Activated CD4-positive, alpha-beta memory T cell treated with anti-CD3 and anti-CD28 coated beads, Interleukin-2, amount 10 ng/mL, durations not matched to agents 7 days and 5 days (primary cell): ENCODE measurements at regions not wholly inside any gene's neighbourhood (a gene's known extent, or its start where the extent isn't known, plus 50 kb on each side); places are given as distances from the start of the nearest gene placed in this dataset.

Experiments
- CTCF ChIA-PET: fragments of 350-600 bp; sonication (Branson Sonifier 250); formaldehyde crosslinking; loops from one replicate; lab custom pipeline; 2021; ENCODE audit warnings: antibody characterized with exemption, inconsistent platforms; lab: Charles Lee
- POLR2A ChIA-PET: fragments of 350-600 bp; sonication (Branson Sonifier 250); formaldehyde crosslinking; loops from one replicate; lab custom pipeline; 2021; ENCODE audit warnings: antibody characterized with exemption; lab: Charles Lee
- DNase-seq: peaks from one replicate; pipeline ENCODE4 v3.0.0-alpha.2; 2020
- H3K27ac Mint-ChIP-seq: one replicate; pipeline ENCODE4 v1.8.0; 2021; ENCODE audit warnings: mild to moderate bottlenecking, mixed read lengths
- H3K27me3 Mint-ChIP-seq: one replicate; pipeline ENCODE4 v1.8.0; 2021; ENCODE audit warnings: mixed read lengths
- H3K36me3 Mint-ChIP-seq: one replicate; pipeline ENCODE4 v1.8.0; 2021; ENCODE audit warnings: low read depth, mixed read lengths
- H3K4me1 Mint-ChIP-seq: one replicate; pipeline ENCODE4 v1.8.0; 2021; ENCODE audit warnings: mixed read lengths
- H3K4me3 Mint-ChIP-seq: one replicate; pipeline ENCODE4 v1.8.0; 2021; ENCODE audit warnings: mild to moderate bottlenecking, mixed read lengths
- H3K9me3 Mint-ChIP-seq: one replicate; pipeline ENCODE4 v1.8.0; 2021; ENCODE audit warnings: mixed read lengths

DNA sequence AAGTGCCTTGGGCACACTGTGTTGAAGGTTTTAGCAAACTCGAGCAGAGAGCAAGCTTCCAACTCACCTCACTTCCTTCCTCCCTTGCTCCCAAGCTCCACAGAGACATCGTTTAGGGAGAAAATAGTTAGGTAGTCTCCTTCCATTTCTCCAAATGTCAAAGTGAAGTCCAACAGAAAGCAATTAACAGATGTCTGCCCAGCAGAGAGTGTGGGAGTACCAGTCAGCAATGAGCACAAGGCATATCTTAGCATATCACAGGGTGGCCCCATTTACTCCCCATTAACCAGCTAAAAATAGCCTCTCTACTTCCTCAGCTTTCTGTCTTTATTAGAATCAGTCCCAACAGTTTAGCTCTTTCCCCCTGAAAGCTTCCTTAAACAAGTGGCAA lies 334.2 kb upstream of the CAMK1G start:
- DNase-seq, result no peak
- H3K36me3 Mint-ChIP-seq, result no peaks in the 10 kb centered on the region
- CTCF ChIA-PET, result interaction anchor here (0.6 to 2.4 kb wide), 14 partner anchors 9 to 599 kb away, joined by 3 to 10 read pairs (median 4); no protein-coding TSS in a partner anchor
- POLR2A ChIA-PET, result no interaction called here
- H3K27ac Mint-ChIP-seq, result no peak overlapping the region
- no peaks in the 10 kb centered on the region for H3K4me1 Mint-ChIP-seq
- H3K27me3 Mint-ChIP-seq, result peaks cover 7% of the 10 kb centered on the region
- no peak overlapping the region for H3K4me3 Mint-ChIP-seq
- no peaks in the 10 kb centered on the region for H3K9me3 Mint-ChIP-seq

DNA sequence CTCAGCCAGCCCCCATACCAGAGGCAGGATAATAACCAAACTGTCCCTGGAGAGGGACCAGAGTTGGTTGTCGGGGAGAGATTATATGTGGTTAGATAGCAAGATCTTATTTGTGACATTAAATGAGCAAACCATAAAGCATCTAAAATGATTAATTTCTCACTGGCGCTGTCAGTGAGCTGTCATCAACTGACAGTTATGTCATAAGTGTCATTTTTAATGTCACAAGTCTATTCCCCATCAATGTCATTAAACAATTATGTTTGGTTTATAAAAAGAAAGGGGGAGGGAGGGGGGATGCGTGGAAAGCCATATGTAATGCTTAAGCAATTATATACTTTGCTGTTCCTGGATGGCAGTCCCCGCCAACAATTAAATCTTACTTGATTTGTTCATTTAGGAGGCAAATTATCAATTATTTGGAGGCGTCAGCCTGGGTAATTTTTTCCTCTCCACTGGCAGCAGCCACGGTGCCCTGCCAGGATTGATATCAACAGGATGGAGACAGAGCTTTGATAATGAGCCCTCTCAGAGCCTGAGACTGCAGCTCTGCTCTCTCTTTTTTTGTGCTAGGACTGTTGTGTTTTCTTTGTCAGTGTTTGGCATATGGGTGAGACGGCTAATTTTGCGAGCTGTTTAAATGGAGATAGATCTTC lies 333.6 kb upstream of the CAMK1G start:
- Mint-ChIP-seq H3K27ac (no peak overlapping the region), H3K4me3 (no peak overlapping the region), H3K27me3 (peaks cover 7% of the 10 kb centered on the region), H3K9me3 (no peaks in the 10 kb centered on the region), H3K36me3 (no peaks in the 10 kb centered on the region), H3K4me1 (no peaks in the 10 kb centered on the region)
- CTCF ChIA-PET, result interaction anchor here (1.0 to 2.0 kb wide), 5 partner anchors 10 to 596 kb away, joined by 3 to 10 read pairs (median 4); no protein-coding TSS in a partner anchor
- POLR2A ChIA-PET, result no interaction called here
- no peak for DNase-seq

DNA sequence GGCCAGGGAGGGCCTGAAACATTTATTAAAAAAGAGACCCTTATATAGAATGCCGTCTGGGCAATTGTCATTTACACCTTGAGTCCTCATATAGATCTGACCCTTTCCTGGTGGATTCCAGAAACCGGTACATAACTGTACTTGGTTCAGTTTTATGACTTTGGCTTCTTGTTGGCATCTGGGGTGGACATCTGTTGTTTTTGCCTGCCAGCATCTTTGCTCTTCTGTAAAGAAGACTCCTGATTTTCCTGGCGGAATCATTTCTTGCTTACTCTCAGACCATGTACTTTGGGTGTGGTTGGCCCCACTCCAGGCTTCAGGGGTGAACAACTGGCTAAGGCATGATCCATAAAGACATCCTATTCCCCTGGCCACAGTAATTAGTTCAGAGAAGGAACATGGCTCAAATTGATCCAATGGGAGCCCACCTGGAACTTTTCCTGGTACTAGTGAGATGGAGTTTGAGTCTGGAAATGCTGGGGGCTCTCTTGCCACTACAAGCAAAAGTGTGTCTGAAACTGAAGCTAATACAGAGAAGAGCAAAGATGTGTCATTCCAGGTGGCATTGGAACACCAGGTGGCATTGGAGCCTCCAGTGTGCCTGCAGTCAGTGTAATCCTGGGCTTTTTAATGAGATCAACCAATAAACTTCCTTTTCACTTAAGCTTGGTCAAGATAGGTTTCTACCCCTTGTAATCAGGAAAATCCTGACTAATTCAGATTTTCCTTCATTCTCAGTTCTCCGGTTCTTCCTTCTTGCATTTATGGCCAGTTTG lies 332.5 kb upstream of the CAMK1G start:
- H3K27ac Mint-ChIP-seq, result no peak overlapping the region
- no peak for DNase-seq
- no peak overlapping the region for H3K4me3 Mint-ChIP-seq
- no peaks in the 10 kb centered on the region for H3K9me3 Mint-ChIP-seq
- ChIA-PET CTCF (no interaction called here), POLR2A (no interaction called here)
- no peaks in the 10 kb centered on the region for H3K4me1 Mint-ChIP-seq
- no peaks in the 10 kb centered on the region for H3K27me3 Mint-ChIP-seq
- no peaks in the 10 kb centered on the region for H3K36me3 Mint-ChIP-seq

DNA sequence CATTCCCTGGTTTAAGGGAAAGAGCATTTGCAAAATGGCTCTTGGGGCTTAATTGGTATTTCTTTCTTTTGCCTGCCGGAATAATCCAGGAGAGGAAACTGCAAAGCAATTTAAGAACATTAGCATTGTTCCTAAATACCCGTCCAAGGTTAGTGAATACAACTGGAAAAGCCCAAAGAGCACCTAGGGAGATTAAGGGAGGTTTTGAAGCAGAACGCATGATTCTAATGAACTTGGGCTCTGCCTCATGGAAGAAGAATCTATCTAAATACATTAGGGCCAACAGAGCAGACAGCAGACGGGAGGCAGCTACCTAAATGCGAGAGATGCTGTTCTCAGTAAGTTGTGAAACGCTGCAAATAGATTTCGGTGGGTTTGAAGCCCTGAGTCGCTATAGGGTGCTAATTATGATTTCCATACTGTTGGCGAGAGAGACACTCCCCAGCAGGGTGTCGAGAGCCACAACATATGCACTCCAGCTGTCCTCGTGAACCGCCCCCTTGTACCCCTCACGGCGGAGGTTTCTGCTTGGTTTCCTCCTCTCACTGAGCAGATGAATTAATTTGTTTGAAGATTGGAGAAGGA lies 326.7 kb upstream of the CAMK1G start:
- no peaks in the 10 kb centered on the region for H3K27me3 Mint-ChIP-seq
- H3K4me3 Mint-ChIP-seq, result no peak overlapping the region
- CTCF ChIA-PET, result no interaction called here
- no peaks in the 10 kb centered on the region for H3K4me1 Mint-ChIP-seq
- H3K27ac Mint-ChIP-seq, result no peak overlapping the region
- POLR2A ChIA-PET, result no interaction called here
- DNase-seq, result no peak
- H3K36me3 Mint-ChIP-seq, result no peaks in the 10 kb centered on the region
- H3K9me3 Mint-ChIP-seq, result peaks cover 2% of the 10 kb centered on the region

DNA sequence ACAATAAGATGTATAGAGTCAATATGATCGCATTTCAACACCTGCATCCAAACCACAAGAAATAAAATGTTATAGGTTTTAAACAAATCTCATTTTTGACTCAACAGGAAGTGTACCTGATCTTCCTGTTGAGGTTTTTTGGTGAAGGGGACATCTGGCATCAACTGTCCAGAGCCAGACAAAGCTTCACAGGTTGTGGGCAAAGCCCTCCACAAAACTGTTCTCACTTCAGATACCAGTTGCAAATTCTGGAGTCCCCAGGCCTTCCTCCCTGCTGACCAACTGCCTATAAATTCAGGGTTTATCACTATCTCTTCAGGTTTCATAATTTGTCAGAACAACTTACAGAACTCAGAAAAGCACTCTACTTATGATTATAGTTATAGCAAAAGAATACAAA lies 326.1 kb upstream of the CAMK1G start:
- H3K4me3 Mint-ChIP-seq, result no peak overlapping the region
- no peak overlapping the region for H3K27ac Mint-ChIP-seq
- POLR2A ChIA-PET, result no interaction called here
- H3K27me3 Mint-ChIP-seq, result no peaks in the 10 kb centered on the region
- no peak for DNase-seq
- peaks cover 2% of the 10 kb centered on the region for H3K9me3 Mint-ChIP-seq
- CTCF ChIA-PET, result no interaction called here
- no peaks in the 10 kb centered on the region for H3K36me3 Mint-ChIP-seq
- no peaks in the 10 kb centered on the region for H3K4me1 Mint-ChIP-seq

DNA sequence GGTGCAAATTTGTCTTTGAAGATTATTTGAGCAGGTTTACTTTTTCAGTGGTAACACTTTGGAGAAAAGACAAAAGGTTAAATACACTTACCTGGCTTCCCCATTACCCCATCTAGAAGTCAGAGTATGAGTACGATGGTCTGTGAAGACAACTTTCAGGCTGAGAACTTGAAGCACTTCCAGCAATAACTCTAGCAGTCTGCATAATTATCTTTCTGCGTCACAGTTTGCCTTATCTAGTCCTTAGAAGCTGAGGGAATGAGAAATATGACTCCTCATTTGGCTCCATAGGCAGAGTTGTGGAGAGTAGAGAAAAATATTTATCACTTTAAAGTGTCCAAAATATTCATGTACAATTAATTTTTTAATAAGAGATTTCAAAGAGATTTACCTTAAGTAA lies 323.4 kb upstream of the CAMK1G start:
- ChIA-PET CTCF (no interaction called here), POLR2A (no interaction called here)
- peaks cover 2% of the 10 kb centered on the region for H3K9me3 Mint-ChIP-seq
- H3K4me3 Mint-ChIP-seq, result no peak overlapping the region
- H3K36me3 Mint-ChIP-seq, result no peaks in the 10 kb centered on the region
- no peaks in the 10 kb centered on the region for H3K4me1 Mint-ChIP-seq
- H3K27ac Mint-ChIP-seq, result no peak overlapping the region
- no peak for DNase-seq
- H3K27me3 Mint-ChIP-seq, result no peaks in the 10 kb centered on the region

DNA sequence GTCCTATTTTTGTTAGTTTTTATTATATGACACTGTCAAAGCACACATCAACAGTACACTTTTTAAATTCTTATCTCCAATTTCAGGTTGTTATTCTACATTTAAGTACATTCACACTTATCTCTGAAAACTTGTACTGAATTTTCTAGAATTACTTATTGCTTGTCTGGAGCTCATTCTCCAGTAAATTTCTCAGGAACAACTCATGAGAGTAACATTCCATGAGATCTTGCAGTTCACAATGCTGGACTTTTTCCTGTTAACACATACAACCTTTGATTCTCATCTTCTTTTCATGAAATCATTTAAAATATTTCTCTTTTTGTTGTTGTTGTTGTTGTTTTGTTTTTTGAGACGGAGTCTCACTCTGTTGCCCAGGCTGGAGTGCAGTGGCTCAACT lies 320.9 kb upstream of the CAMK1G start:
- Mint-ChIP-seq H3K4me1 (no peaks in the 10 kb centered on the region), H3K27ac (no peak overlapping the region), H3K4me3 (no peak overlapping the region), H3K27me3 (no peaks in the 10 kb centered on the region), H3K36me3 (no peaks in the 10 kb centered on the region), H3K9me3 (peaks cover 2% of the 10 kb centered on the region)
- no peak for DNase-seq
- POLR2A ChIA-PET, result no interaction called here
- CTCF ChIA-PET, result interaction anchor here (1.1 kb wide), 1 partner anchor 14 kb away, joined by 3 read pairs; no protein-coding TSS in a partner anchor

DNA sequence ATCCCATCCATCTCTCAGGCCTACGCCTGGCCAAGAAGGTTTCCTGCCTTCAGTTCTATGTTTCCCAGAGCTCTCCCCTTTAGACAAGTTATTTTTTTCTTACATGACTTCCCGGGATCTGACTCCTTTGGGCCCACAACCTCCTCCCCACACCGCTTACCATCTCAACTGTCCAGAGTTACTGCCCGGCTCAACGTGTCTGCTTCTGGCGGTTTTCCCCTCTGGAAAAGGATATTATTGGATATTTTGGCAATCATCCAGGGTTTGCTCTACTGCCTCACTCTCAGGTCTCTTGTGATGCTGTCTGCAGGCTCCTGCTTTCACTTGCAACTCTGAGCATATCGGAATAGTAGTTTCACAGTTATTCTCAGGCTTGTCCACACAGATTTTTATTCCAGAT lies 318.2 kb upstream of the CAMK1G start:
- ChIA-PET CTCF (no interaction called here), POLR2A (no interaction called here)
- no peak overlapping the region for H3K27ac Mint-ChIP-seq
- no peaks in the 10 kb centered on the region for H3K36me3 Mint-ChIP-seq
- H3K27me3 Mint-ChIP-seq, result no peaks in the 10 kb centered on the region
- H3K4me1 Mint-ChIP-seq, result no peaks in the 10 kb centered on the region
- no peak overlapping the region for H3K4me3 Mint-ChIP-seq
- DNase-seq, result no peak
- no peaks in the 10 kb centered on the region for H3K9me3 Mint-ChIP-seq

DNA sequence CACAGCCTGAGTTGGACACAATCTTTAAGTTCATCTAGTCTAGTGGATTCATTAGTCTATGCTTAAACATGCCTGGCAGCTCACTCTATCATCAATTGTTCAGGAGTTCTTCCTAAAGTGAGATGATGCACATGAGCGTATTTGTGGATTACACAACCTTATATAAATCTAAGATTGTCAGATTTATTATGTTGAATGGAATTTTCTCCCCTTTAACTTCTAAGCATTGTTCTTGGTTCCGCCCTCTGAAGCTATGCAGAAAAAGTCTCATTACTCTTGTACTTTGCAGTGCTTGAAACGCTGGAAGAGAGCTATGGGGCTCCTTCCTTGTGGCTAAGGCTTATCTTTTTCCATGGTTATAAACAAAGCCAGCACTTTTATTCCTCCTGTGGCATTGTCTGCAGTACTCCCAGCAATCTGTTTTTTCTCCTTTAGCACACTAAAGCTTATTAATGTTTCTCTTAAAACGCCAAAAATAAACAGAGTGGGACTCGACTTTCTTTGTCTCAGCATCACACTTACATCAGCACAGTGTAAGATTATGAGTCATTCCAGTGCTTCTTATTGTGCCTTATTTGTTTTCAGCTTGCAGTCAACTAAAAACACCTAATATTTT lies 316.8 kb upstream of the CAMK1G start:
- no peaks in the 10 kb centered on the region for H3K4me1 Mint-ChIP-seq
- no peaks in the 10 kb centered on the region for H3K27me3 Mint-ChIP-seq
- POLR2A ChIA-PET, result no interaction called here
- CTCF ChIA-PET, result interaction anchor here (1.6 kb wide), 1 partner anchor 18 kb away, joined by 4 read pairs; no protein-coding TSS in a partner anchor
- no peak for DNase-seq
- H3K9me3 Mint-ChIP-seq, result no peaks in the 10 kb centered on the region
- H3K27ac Mint-ChIP-seq, result no peak overlapping the region
- H3K4me3 Mint-ChIP-seq, result no peak overlapping the region
- H3K36me3 Mint-ChIP-seq, result no peaks in the 10 kb centered on the region

DNA sequence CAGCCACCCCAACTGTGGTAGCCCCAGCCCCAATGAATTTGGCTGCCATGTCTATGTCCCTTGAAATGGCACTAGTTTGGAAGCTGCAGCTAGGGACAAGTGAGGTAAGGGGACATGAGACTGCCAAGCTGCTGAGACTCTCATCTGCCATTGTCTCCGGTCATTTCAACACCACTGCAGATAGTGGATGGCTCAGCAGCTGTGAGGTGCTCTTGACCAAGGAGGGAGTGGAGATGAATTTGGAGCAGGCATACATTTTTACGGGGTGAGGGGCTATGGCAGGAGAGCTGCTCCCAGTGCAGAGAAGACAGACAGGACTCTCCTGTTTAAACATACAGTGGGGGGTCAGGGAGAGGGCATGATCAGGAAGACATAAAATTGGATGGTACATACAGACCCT lies 315.5 kb upstream of the CAMK1G start:
- POLR2A ChIA-PET, result no interaction called here

DNA sequence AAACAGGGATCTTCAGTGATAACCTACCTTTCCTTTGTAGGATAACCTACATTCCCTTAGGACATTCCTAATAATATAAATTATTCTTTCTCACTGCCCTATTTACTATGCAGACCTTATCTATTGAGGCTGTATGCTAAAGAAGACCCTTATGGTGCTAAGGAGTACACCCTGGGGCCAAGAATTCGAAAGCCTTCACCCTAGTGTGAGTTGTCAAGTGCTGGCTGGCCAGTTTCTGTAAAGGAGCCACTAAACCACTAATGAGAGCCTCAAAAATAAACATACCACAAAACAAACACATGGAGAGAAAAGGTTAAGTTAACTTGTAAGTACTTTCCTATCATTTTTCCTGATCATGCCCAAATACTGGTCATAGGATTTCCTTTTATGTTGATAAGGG lies 315.0 kb upstream of the CAMK1G start:
- Mint-ChIP-seq H3K27me3 (no peaks in the 10 kb centered on the region), H3K4me1 (no peaks in the 10 kb centered on the region), H3K4me3 (no peak overlapping the region), H3K36me3 (no peaks in the 10 kb centered on the region), H3K9me3 (no peaks in the 10 kb centered on the region), H3K27ac (no peak overlapping the region)
- CTCF ChIA-PET, result no interaction called here
- POLR2A ChIA-PET, result no interaction called here
- no peak for DNase-seq

More for the DNA sequence above, 315.5 kb upstream of the CAMK1G start:
- H3K36me3 Mint-ChIP-seq, result no peaks in the 10 kb centered on the region
- H3K27me3 Mint-ChIP-seq, result no peaks in the 10 kb centered on the region
- no peak overlapping the region for H3K4me3 Mint-ChIP-seq
- no peaks in the 10 kb centered on the region for H3K9me3 Mint-ChIP-seq
- no peak overlapping the region for H3K27ac Mint-ChIP-seq
- CTCF ChIA-PET, result no interaction called here
- H3K4me1 Mint-ChIP-seq, result no peaks in the 10 kb centered on the region
- no peak for DNase-seq

DNA sequence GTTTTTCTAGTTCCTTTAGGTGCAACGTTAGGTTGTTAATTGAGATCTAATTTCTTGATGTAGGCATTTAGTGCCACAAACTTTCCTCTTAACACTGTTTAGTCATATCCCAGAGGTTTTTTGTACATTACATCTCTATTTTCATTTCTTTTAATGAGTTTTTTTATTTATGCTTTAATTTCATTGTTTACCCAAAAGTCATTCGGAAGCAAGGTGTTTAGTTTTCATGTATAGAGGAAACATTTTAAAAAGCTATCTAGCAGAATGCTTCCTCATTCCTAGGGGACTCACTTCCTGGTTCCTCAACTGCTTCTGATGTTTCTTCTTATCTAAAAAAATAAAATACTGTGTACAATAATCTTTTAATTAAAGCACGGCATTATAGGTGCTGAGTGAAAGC lies 307.2 kb upstream of the CAMK1G start:
- H3K4me3 Mint-ChIP-seq, result no peak overlapping the region
- H3K4me1 Mint-ChIP-seq, result no peaks in the 10 kb centered on the region
- H3K36me3 Mint-ChIP-seq, result no peaks in the 10 kb centered on the region
- POLR2A ChIA-PET, result no interaction called here
- no peaks in the 10 kb centered on the region for H3K9me3 Mint-ChIP-seq
- peaks cover 1% of the 10 kb centered on the region for H3K27me3 Mint-ChIP-seq
- CTCF ChIA-PET, result no interaction called here
- no peak overlapping the region for H3K27ac Mint-ChIP-seq
- DNase-seq, result no peak

DNA sequence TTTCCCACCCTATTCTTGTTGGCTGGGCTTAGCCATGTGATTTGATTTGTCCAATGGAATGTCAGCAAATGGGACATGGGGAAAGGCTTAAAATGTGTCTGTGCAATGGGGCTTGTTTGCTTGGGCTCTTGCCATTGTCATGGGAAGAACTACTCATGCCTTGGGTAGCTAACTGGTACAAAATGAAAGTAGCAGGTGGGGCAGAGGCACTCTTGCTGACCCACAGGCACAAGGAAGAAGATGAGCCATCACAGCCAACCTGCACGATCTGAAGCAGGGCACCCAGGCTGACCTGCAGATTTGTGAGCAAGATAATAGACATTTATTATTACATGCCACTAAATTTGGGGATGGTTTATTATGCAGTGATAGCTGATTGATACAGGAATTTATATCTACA lies 305.9 kb upstream of the CAMK1G start:
- Mint-ChIP-seq H3K27ac (no peak overlapping the region), H3K9me3 (no peaks in the 10 kb centered on the region), H3K27me3 (peaks cover 1% of the 10 kb centered on the region), H3K4me3 (no peak overlapping the region), H3K4me1 (no peaks in the 10 kb centered on the region), H3K36me3 (no peaks in the 10 kb centered on the region)
- ChIA-PET POLR2A (no interaction called here), CTCF (no interaction called here)
- no peak for DNase-seq
